Neural progenitor cell (in vitro differentiated cells): ENCODE measurements at regions not wholly inside any gene's neighbourhood (a gene's known extent, or its start where the extent isn't known, plus 50 kb on each side); places are given as distances from the start of the nearest gene placed in this dataset.

Experiments used
- DNase-seq: peaks from one replicate; pipeline ENCODE4 v3.0.0-alpha.2; 2016; ENCODE audit warnings: low spot score
- H2AFZ ChIP-seq: fragments of 200-600 bp; sonication (generic); replicated peaks from 2 replicates; pipeline ENCODE4 v1.6.1; 2016; ENCODE audit warnings: antibody characterized with exemption
- H3F3A ChIP-seq: fragments of 200-600 bp; sonication (generic); 2 replicates; pipeline ENCODE4 v1.6.1; 2016; ENCODE audit warnings: antibody characterized with exemption, low read depth
- H3K27ac ChIP-seq: fragments of 200-600 bp; sonication (generic); 2 replicates; pipeline ENCODE4 v1.5.1; 2016; ENCODE audit warnings: mild to moderate bottlenecking
- H3K27me3 ChIP-seq: fragments of 200-600 bp; sonication (generic); 2 replicates; pipeline ENCODE4 v1.6.1; 2016; ENCODE audit warnings: mild to moderate bottlenecking, moderate library complexity
- H3K36me3 ChIP-seq: fragments of 200-600 bp; sonication (generic); 2 replicates; pipeline ENCODE4 v1.5.1; 2016
- H3K4me1 ChIP-seq: fragments of 200-600 bp; sonication (generic); 2 replicates; pipeline ENCODE4 v1.6.1; 2016; ENCODE audit warnings: mixed run types
- H3K4me2 ChIP-seq: fragments of 200-600 bp; sonication (generic); 2 replicates; pipeline ENCODE4 v1.6.1; 2016
- H3K4me3 ChIP-seq: fragments of 200-600 bp; sonication (generic); 2 replicates; pipeline ENCODE4 v1.5.1; 2016
- H3K79me2 ChIP-seq: fragments of 200-600 bp; sonication (generic); 2 replicates; pipeline ENCODE4 v1.6.1; 2016; ENCODE audit warnings: low read depth
- H3K9ac ChIP-seq: fragments of 200-600 bp; sonication (generic); 2 replicates; pipeline ENCODE4 v1.6.1; 2016
- H3K9me3 ChIP-seq: fragments of 200-600 bp; sonication (generic); 2 replicates; pipeline ENCODE4 v1.5.1; 2016; ENCODE audit warnings: low read depth
- H4K20me1 ChIP-seq: fragments of 200-600 bp; sonication (generic); 2 replicates; pipeline ENCODE4 v1.6.1; 2016; ENCODE audit warnings: low read depth
- H3K27ac Mint-ChIP-seq: 3 replicates; pipeline ENCODE4 v1.8.0; 2021; ENCODE audit warnings: mixed read lengths
- H3K27me3 Mint-ChIP-seq: 2 replicates; pipeline ENCODE4 v1.8.0; 2022; ENCODE audit warnings: low read depth, mild to moderate bottlenecking, inconsistent platforms, moderate library complexity, mixed read lengths; ENCODE audit not compliant: insufficient read depth
- H3K36me3 Mint-ChIP-seq: 3 replicates; pipeline ENCODE4 v1.8.0; 2021; ENCODE audit warnings: mixed read lengths
- H3K4me1 Mint-ChIP-seq: 3 replicates; pipeline ENCODE4 v1.8.0; 2021; ENCODE audit warnings: mixed read lengths
- H3K4me3 Mint-ChIP-seq: 3 replicates; pipeline ENCODE4 v1.8.0; 2021; ENCODE audit warnings: mild to moderate bottlenecking, moderate library complexity, mixed read lengths
- H3K9me3 Mint-ChIP-seq: 3 replicates; pipeline ENCODE4 v1.8.0; 2020; ENCODE audit warnings: mixed read lengths
- EZH2 ChIP-seq: fragments of 200-600 bp; sonication (generic); IDR thresholded peaks from 2 replicates; pipeline ENCODE4 v1.6.1; 2017; ENCODE audit warnings: antibody characterized with exemption, mild to moderate bottlenecking, moderate library complexity
- EZH2phosphoT487 ChIP-seq: fragments of 200-600 bp; sonication (generic); IDR thresholded peaks from 2 replicates; pipeline ENCODE4 v1.6.1; 2017; ENCODE audit warnings: antibody characterized with exemption
- TF ChIP-seq, protein P1 (sequence below): fragments of 200-600 bp; sonication (generic); IDR thresholded peaks from 2 replicates; pipeline ENCODE4 v1.5.1; 2017; ENCODE audit warnings: antibody characterized with exemption, mild to moderate bottlenecking

DNA sequence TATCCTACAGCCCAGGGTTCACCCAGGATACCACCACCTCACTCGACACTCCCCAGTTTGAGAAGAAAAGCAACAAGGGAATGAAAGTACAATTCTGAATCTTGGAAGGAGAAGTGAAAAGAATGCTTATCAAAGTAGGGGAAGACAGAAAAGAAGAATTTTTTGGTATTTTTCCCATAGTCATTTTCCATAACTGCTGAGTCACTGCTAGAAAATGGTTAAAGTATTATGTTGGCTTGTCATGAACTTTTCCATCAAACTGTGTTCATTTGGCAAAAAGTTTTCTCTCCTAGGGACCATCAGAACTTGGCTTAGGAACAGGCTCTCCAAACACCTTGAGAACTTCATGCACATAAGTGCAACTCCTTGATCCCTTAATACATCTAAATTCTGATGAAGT lies 192.0 kb downstream of the BCL11A start:
- Histone ChIP-seq H3K36me3 (no peaks in the 10 kb centered on the region), H3K4me2 (no peak overlapping the region), H2AFZ (no peak overlapping the region), H3K79me2 (no peaks in the 10 kb centered on the region), H3K9ac (no peak overlapping the region), H3K27ac (no peak overlapping the region), H3K4me3 (no peak overlapping the region), H3F3A (no peaks in the 10 kb centered on the region), H3K27me3 (no peaks in the 10 kb centered on the region), H4K20me1 (no peaks in the 10 kb centered on the region), H3K4me1 (peaks cover 6% of the 10 kb centered on the region), H3K9me3 (no peaks in the 10 kb centered on the region)
- Mint-ChIP-seq H3K27me3 (peaks cover 5% of the 10 kb centered on the region), H3K27ac (no peak overlapping the region), H3K4me3 (no peak overlapping the region), H3K36me3 (no peaks in the 10 kb centered on the region), H3K9me3 (peaks cover 2% of the 10 kb centered on the region), H3K4me1 (peaks cover 21% of the 10 kb centered on the region)
- TF ChIP-seq EZH2phosphoT487 (no peak), EZH2 (no peak)
- TF ChIP-seq, protein P1, sequence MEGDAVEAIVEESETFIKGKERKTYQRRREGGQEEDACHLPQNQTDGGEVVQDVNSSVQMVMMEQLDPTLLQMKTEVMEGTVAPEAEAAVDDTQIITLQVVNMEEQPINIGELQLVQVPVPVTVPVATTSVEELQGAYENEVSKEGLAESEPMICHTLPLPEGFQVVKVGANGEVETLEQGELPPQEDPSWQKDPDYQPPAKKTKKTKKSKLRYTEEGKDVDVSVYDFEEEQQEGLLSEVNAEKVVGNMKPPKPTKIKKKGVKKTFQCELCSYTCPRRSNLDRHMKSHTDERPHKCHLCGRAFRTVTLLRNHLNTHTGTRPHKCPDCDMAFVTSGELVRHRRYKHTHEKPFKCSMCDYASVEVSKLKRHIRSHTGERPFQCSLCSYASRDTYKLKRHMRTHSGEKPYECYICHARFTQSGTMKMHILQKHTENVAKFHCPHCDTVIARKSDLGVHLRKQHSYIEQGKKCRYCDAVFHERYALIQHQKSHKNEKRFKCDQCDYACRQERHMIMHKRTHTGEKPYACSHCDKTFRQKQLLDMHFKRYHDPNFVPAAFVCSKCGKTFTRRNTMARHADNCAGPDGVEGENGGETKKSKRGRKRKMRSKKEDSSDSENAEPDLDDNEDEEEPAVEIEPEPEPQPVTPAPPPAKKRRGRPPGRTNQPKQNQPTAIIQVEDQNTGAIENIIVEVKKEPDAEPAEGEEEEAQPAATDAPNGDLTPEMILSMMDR: no peak
- DNase-seq: no peak

DNA sequence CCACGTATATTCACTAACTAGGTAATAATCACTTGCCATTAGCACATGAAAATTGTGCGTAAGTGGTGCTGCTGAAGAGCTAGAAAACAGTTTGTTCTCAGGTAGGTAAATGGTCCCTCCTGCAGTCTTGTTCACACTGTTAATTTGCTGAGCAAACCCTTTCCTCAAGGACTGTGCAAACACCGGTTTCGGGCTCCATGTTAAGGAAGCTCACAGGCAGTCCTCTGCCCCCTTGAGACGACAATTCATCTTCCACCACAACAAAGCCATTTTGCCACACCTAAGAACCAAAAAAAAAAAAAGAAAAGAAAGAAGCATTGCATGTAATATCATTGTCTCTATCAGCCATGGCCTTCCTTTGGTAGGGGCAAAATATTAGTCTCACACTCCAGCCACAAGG lies 193.9 kb downstream of the BCL11A start:
- Histone ChIP-seq H4K20me1 (no peaks in the 10 kb centered on the region), H3F3A (no peaks in the 10 kb centered on the region), H2AFZ (no peak overlapping the region), H3K4me2 (no peak overlapping the region), H3K79me2 (no peaks in the 10 kb centered on the region), H3K4me1 (peaks cover 6% of the 10 kb centered on the region), H3K9ac (no peak overlapping the region), H3K4me3 (no peak overlapping the region), H3K36me3 (no peaks in the 10 kb centered on the region), H3K9me3 (no peaks in the 10 kb centered on the region), H3K27ac (no peak overlapping the region), H3K27me3 (no peaks in the 10 kb centered on the region)
- Mint-ChIP-seq H3K4me3 (no peak overlapping the region), H3K27ac (no peak overlapping the region), H3K4me1 (peaks cover 11% of the 10 kb centered on the region), H3K27me3 (peaks cover 8% of the 10 kb centered on the region), H3K9me3 (peaks cover 2% of the 10 kb centered on the region), H3K36me3 (no peaks in the 10 kb centered on the region)
- TF ChIP-seq EZH2phosphoT487 (no peak), EZH2 (no peak)
- TF ChIP-seq, protein P1: no peak
- no peak for DNase-seq

- H3K79me2 ChIP-seq: no peaks in the 10 kb centered on the region
- Mint-ChIP-seq H3K9me3 (peaks cover 2% of the 10 kb centered on the region), H3K4me1 (peaks cover 16% of the 10 kb centered on the region), H3K27me3 (peaks cover 8% of the 10 kb centered on the region), H3K4me3 (no peak overlapping the region), H3K36me3 (no peaks in the 10 kb centered on the region), H3K27ac (no peak overlapping the region)
- no peaks in the 10 kb centered on the region for H3K9me3 ChIP-seq
- H3K4me2 ChIP-seq: no peak overlapping the region
- peaks cover 11% of the 10 kb centered on the region for H3K4me1 ChIP-seq
- H2AFZ ChIP-seq: no peak overlapping the region
- H3K4me3 ChIP-seq: no peak overlapping the region
- no peak for TF ChIP-seq EZH2
- TF ChIP-seq EZH2phosphoT487: no peak
- H3K9ac ChIP-seq: no peak overlapping the region
- no peak for DNase-seq
- no peaks in the 10 kb centered on the region for H4K20me1 ChIP-seq
- H3K27me3 ChIP-seq: no peaks in the 10 kb centered on the region
- no peak overlapping the region for H3K27ac ChIP-seq
- no peaks in the 10 kb centered on the region for H3F3A ChIP-seq
- H3K36me3 ChIP-seq: no peaks in the 10 kb centered on the region
These were observed 195.0 kb downstream of the BCL11A start for GRCh38 chr2:60358476-60358875.

GRCh38 chr2:60357996-60358395 lies 195.5 kb downstream of the BCL11A start:
- no peaks in the 10 kb centered on the region for H3K36me3 ChIP-seq
- Mint-ChIP-seq H3K36me3 (no peaks in the 10 kb centered on the region), H3K27ac (no peak overlapping the region), H3K9me3 (peaks cover 2% of the 10 kb centered on the region), H3K4me3 (no peak overlapping the region), H3K27me3 (peaks cover 8% of the 10 kb centered on the region), H3K4me1 (peaks cover 21% of the 10 kb centered on the region)
- no peaks in the 10 kb centered on the region for H3F3A ChIP-seq
- H3K9me3 ChIP-seq: no peaks in the 10 kb centered on the region
- no peak for TF ChIP-seq EZH2phosphoT487
- H3K79me2 ChIP-seq: no peaks in the 10 kb centered on the region
- H3K4me1 ChIP-seq: peaks cover 15% of the 10 kb centered on the region
- H4K20me1 ChIP-seq: no peaks in the 10 kb centered on the region
- no peak overlapping the region for H3K4me3 ChIP-seq
- no peak overlapping the region for H3K9ac ChIP-seq
- H2AFZ ChIP-seq: no peak overlapping the region
- no peaks in the 10 kb centered on the region for H3K27me3 ChIP-seq
- H3K27ac ChIP-seq: no peak overlapping the region
- no peak overlapping the region for H3K4me2 ChIP-seq
- DNase-seq: no peak
